NCI-H1417 (cell line): ENCODE measurements at regions not wholly inside any gene's neighbourhood (a gene's known extent, or its start where the extent isn't known, plus 50 kb on each side); places are given as distances from the start of the nearest gene placed in this dataset.

Experiments
- DNase-seq, 3 experiments: peaks; one replicate each; lab custom pipeline; 2025; lab: John Stamatoyannopoulos, UW

DNA sequence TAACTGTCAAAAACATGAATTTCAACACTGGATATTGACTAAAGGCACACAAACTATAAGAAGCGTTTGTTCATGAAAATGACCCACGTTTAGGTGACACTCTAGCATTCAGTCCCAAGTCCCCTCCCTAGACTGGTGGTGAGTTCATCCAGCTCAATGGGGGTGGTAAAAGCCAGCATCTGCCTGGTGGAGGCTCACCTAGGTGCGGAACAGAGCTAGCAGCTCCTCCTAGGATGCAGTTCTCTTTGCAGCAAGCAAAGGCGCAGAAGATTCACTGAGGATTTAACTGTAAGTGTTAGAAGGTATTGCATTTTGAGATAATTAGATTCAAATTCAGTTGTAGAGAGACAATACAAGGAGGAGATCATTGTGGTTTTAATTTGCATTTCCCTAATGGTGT is 87.6 kb downstream of the VSTM2A start:
- no peak for DNase-seq

DNA sequence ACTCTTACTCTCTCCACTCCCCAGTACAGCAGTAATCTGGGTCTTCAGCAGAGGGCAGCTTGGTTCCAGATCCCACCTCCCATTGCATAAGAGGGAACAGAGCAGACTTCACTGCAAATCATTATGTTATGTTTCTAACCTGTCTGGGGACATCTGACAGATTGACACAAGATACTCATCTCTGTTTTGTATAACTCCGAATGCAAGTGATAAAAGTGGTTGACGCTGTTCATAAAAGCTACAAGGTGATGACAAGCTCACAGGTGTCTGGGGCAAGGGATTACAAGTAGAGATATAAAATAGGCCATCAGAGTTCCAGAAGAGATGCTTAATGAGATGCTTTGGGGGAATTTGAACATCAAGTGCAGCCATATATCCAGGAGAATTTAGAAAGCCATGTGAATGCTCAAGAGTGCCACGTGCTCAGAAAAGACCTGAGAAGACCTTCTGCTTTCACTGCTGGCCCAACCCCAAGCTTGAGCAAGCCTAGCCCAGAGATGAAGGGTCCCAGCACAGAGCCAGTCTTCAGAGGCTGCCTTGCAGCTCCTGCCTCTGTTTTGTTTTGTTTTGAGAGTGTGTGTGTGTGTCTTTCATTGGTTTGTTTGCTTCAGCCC is 80.6 kb downstream of the VSTM2A start:
- DNase-seq: no peak
